Skeletal muscle cell (primary cell): ENCODE measurements at regions not wholly inside any gene's neighbourhood (a gene's known extent, or its start where the extent isn't known, plus 50 kb on each side); places are given as distances from the start of the nearest gene placed in this dataset.
A peak's percentile ranks its signal among the peaks of the same experiment; 100 is the strongest.
"Not testable (repeated sequence)": the region's sequence is repeated elsewhere in the genome, so short reads cannot be mapped to it uniquely, and the experiment has no call there.

ENCODE experiments used
- DNase-seq: peaks from one replicate; pipeline ENCODE4 v3.0.0-alpha.2; 2010; ENCODE audit warnings: low read depth
- H3K4me3 ChIP-seq: 2 replicates; pipeline ENCODE4 v1.5.1; 2011; ENCODE audit warnings: low read depth, mild to moderate bottlenecking, control low read depth, low read length, moderate library complexity

- DNase-seq, result no peak
- H3K4me3 ChIP-seq, result no peak overlapping the region
Measured at GRCh38 chr1:64357422-64357821, 112.5 kb upstream of the CACHD1 start.

GRCh38 chr1:64358692-64359091, 111.2 kb upstream of the CACHD1 start:
- no peak for DNase-seq
- H3K4me3 ChIP-seq, result no peak overlapping the region

- DNase-seq, result no peak
- H3K4me3 ChIP-seq, result no peak overlapping the region
Measured at GRCh38 chr1:64361974-64362373, 108.0 kb upstream of the CACHD1 start.

- DNase-seq, result no peak
- no peak overlapping the region for H3K4me3 ChIP-seq
Measured at GRCh38 chr1:64363111-64363510, 106.8 kb upstream of the CACHD1 start.

GRCh38 chr1:64363616-64364015, 106.3 kb upstream of the CACHD1 start:
- DNase-seq, result no peak
- no peak overlapping the region for H3K4me3 ChIP-seq

- no peak overlapping the region for H3K4me3 ChIP-seq
- DNase-seq, result no peak
Measured at GRCh38 chr1:64366821-64367220, 103.1 kb upstream of the CACHD1 start.

- DNase-seq, result no peak
- H3K4me3 ChIP-seq, result no peak overlapping the region
Measured at GRCh38 chr1:64368344-64368743, 101.6 kb upstream of the CACHD1 start.

- DNase-seq, result no peak
Measured at GRCh38 chr1:64378826-64379225, 91.1 kb upstream of the CACHD1 start.

GRCh38 chr1:64387389-64388285, 82.3 kb upstream of the CACHD1 start:
- H3K4me3 ChIP-seq, result no peak overlapping the region
- no peak for DNase-seq

More at GRCh38 chr1:64378826-64379225, 91.1 kb upstream of the CACHD1 start:
- H3K4me3 ChIP-seq, result no peak overlapping the region

GRCh38 chr1:64388336-64388735, 81.6 kb upstream of the CACHD1 start:
- DNase-seq, result no peak
- no peak overlapping the region for H3K4me3 ChIP-seq

- DNase-seq, result no peak
Measured at GRCh38 chr1:64392109-64392508, 77.8 kb upstream of the CACHD1 start.

GRCh38 chr1:64393790-64394189, 76.1 kb upstream of the CACHD1 start:
- DNase-seq, result no peak
- no peak overlapping the region for H3K4me3 ChIP-seq

More at GRCh38 chr1:64392109-64392508, 77.8 kb upstream of the CACHD1 start:
- H3K4me3 ChIP-seq, result no peak overlapping the region

- no peak overlapping the region for H3K4me3 ChIP-seq
- DNase-seq, result no peak
Measured at GRCh38 chr1:64396817-64397216, 73.1 kb upstream of the CACHD1 start.

- H3K4me3 ChIP-seq, result no peak overlapping the region
- DNase-seq, result no peak
Measured at GRCh38 chr1:64397541-64397940, 72.4 kb upstream of the CACHD1 start.

- H3K4me3 ChIP-seq, result no peak overlapping the region
- no peak for DNase-seq
Measured at GRCh38 chr1:64398936-64399335, 71.0 kb upstream of the CACHD1 start.

- no peak for DNase-seq
- no peak overlapping the region for H3K4me3 ChIP-seq
Measured at GRCh38 chr1:64401285-64401684, 68.6 kb upstream of the CACHD1 start.

- H3K4me3 ChIP-seq, result no peak overlapping the region
- DNase-seq, result peak; percentile 8
Measured at GRCh38 chr1:64403331-64403730, 66.6 kb upstream of the CACHD1 start.

GRCh38 chr1:64404202-64404601, 65.7 kb upstream of the CACHD1 start:
- no peak for DNase-seq

GRCh38 chr1:64405833-64406232, 64.1 kb upstream of the CACHD1 start:
- H3K4me3 ChIP-seq, result no peak overlapping the region
- no peak for DNase-seq

More at GRCh38 chr1:64404202-64404601, 65.7 kb upstream of the CACHD1 start:
- H3K4me3 ChIP-seq, result no peak overlapping the region

GRCh38 chr1:64410217-64410616, 59.7 kb upstream of the CACHD1 start:
- H3K4me3 ChIP-seq, result no peak overlapping the region
- DNase-seq, result no peak

- not testable (repeated sequence) for H3K4me3 ChIP-seq, DNase-seq
Measured at GRCh38 chr1:64414855-64415546, 54.9 kb upstream of the CACHD1 start.
